ENCODE measurements at regions not wholly inside any gene's neighbourhood (a gene's known extent, or its start where the extent isn't known, plus 50 kb on each side); places are given as distances from the start of the nearest gene placed in this dataset.

- no peak for DNase-seq
These were observed 218.5 kb upstream of the LNX1 start for GRCh38 chr4:53809816-53810215.

GRCh38 chr4:53805291-53805690, 214.0 kb upstream of the LNX1 start:
- DNase-seq = no peak

GRCh38 chr4:53804719-53805118, 213.4 kb upstream of the LNX1 start:
- DNase-seq = peak; percentile 1 to 6

GRCh38 chr4:53802500-53802899, 211.2 kb upstream of the LNX1 start:
- no peak for DNase-seq

- DNase-seq = no peak
These were observed 210.1 kb upstream of the LNX1 start for GRCh38 chr4:53801373-53801772.

- DNase-seq = no peak
These were observed 209.5 kb upstream of the LNX1 start for GRCh38 chr4:53800741-53801140.

GRCh38 chr4:53793096-53793495, 201.8 kb upstream of the LNX1 start:
- DNase-seq = no peak

- no peak for DNase-seq
These were observed 199.0 kb upstream of the LNX1 start for GRCh38 chr4:53790286-53790685.

GRCh38 chr4:53788621-53789020, 197.3 kb upstream of the LNX1 start:
- DNase-seq = no peak

- no peak for DNase-seq
These were observed 196.7 kb upstream of the LNX1 start for GRCh38 chr4:53788011-53788410.

GRCh38 chr4:53786632-53787031, 195.3 kb upstream of the LNX1 start:
- DNase-seq = no peak

GRCh38 chr4:53785996-53786395, 194.7 kb upstream of the LNX1 start:
- no peak for DNase-seq

- no peak for DNase-seq
These were observed 192.8 kb upstream of the LNX1 start for GRCh38 chr4:53784112-53784511.

GRCh38 chr4:53783208-53783859, 192.0 kb upstream of the LNX1 start:
- DNase-seq = no peak

- DNase-seq = no peak
These were observed 191.2 kb upstream of the LNX1 start for GRCh38 chr4:53782458-53782845.

- no peak for DNase-seq
These were observed 190.6 kb upstream of the LNX1 start for GRCh38 chr4:53781629-53782457.

GRCh38 chr4:53780736-53781400, 189.6 kb upstream of the LNX1 start:
- DNase-seq = no peak

- DNase-seq = no peak
These were observed 187.7 kb upstream of the LNX1 start for GRCh38 chr4:53779025-53779424.

GRCh38 chr4:53778155-53778554, 186.9 kb upstream of the LNX1 start:
- DNase-seq = no peak

- no peak for DNase-seq
These were observed 186.1 kb upstream of the LNX1 start for GRCh38 chr4:53777244-53777984.

- no peak for DNase-seq
These were observed 184.9 kb upstream of the LNX1 start for GRCh38 chr4:53776141-53776540.

- no peak for DNase-seq
These were observed 184.1 kb upstream of the LNX1 start for GRCh38 chr4:53775381-53775780.

GRCh38 chr4:53771326-53771725, 180.0 kb upstream of the LNX1 start:
- DNase-seq = no peak
